K562 (cell line): ENCODE measurements at regions not wholly inside any gene's neighbourhood (a gene's known extent, or its start where the extent isn't known, plus 50 kb on each side); places are given as distances from the start of the nearest gene placed in this dataset.
A peak's percentile ranks its signal among the peaks of the same experiment; 100 is the strongest.

ENCODE experiments used
- ASH1L ChIP-seq: fragments of 450-650 bp; IDR thresholded peaks from 2 replicates; pipeline ENCODE4 v1.6.1; 2018; ENCODE audit warnings: borderline replicate concordance, mild to moderate bottlenecking, low read depth; ENCODE audit not compliant: partially characterized antibody
- ATF2 ChIP-seq: sonication (generic); formaldehyde crosslinking; IDR thresholded peaks from 2 replicates; pipeline ENCODE4 v1.8.1; 2022; ENCODE audit warnings: missing genetic modification reagents
- ATF3 ChIP-seq, 2 experiments: fragments of 450-650 bp in 1 of 2; sonication (generic) in 1 of 2; formaldehyde crosslinking in 1 of 2; IDR thresholded peaks in 1 of 2; conservative IDR thresholded peaks in 1 of 2; 2 replicates each; pipeline versions ENCODE4 v1.6.1 to v1.8.1; 2016 to 2023; ENCODE audit warnings: mild to moderate bottlenecking in 2 of 2, moderate library complexity in 2 of 2, inconsistent platforms in 1 of 2, missing genetic modification reagents in 1 of 2
- E2F6 ChIP-seq, 2 experiments: IDR thresholded peaks; 2 replicates each; pipeline ENCODE4 v1.6.1; 2011; ENCODE audit warnings: borderline replicate concordance in 1 of 2, control low read depth in 1 of 2, low read depth in 1 of 2, low read length in 1 of 2, mild to moderate bottlenecking in 1 of 2, mixed read lengths in 1 of 2, moderate library complexity in 1 of 2; ENCODE audit not compliant: insufficient read depth in 1 of 2, insufficient read length in 1 of 2, poor library complexity in 1 of 2, severe bottlenecking in 1 of 2; ENCODE audit errors: extremely low read depth in 1 of 2
- HNRNPLL ChIP-seq: fragments of 200-400 bp; formaldehyde crosslinking; IDR thresholded peaks from 2 replicates; pipeline ENCODE4 v1.6.1; 2017; ENCODE audit warnings: low read length, low read depth, mild to moderate bottlenecking; ENCODE audit not compliant: poor library complexity, severe bottlenecking
- KHSRP ChIP-seq: fragments of 450-650 bp; IDR thresholded peaks from 2 replicates; pipeline ENCODE4 v1.6.1; 2017
- MCM5 ChIP-seq: fragments of 450-650 bp; IDR thresholded peaks from 2 replicates; pipeline ENCODE4 v1.6.1; 2016; ENCODE audit warnings: low read depth
- MYBL2 ChIP-seq, 2 experiments: fragments of 450-650 bp in 1 of 2; sonication (generic) in 1 of 2; formaldehyde crosslinking in 1 of 2; IDR thresholded peaks; 2 replicates each; pipeline versions ENCODE4 v1.6.1 to v1.8.1; 2017 to 2022; ENCODE audit warnings: borderline replicate concordance in 1 of 2, inconsistent platforms in 1 of 2, low read depth in 1 of 2, mild to moderate bottlenecking in 1 of 2, missing genetic modification reagents in 1 of 2, moderate library complexity in 1 of 2
- NFRKB ChIP-seq: fragments of 450-650 bp; IDR thresholded peaks from 2 replicates; pipeline ENCODE4 v1.6.1; 2016; ENCODE audit warnings: low read depth
- POLR2H ChIP-seq: IDR thresholded peaks from 2 replicates; pipeline ENCODE4 v1.6.1; 2016; ENCODE audit warnings: missing genetic modification characterization, low read depth, mild to moderate bottlenecking, control low read depth, missing compliant biosample characterization, moderate library complexity
- RBBP5 ChIP-seq: fragments of 200-600 bp; sonication (generic); IDR thresholded peaks from 2 replicates; pipeline ENCODE4 v1.6.1; 2012; ENCODE audit warnings: borderline replicate concordance, mild to moderate bottlenecking, low read length, control low read depth, inconsistent platforms; ENCODE audit not compliant: insufficient read depth, poor library complexity, severe bottlenecking
- SMAD1 ChIP-seq: fragments of 150-350 bp; IDR thresholded peaks from 2 replicates; pipeline ENCODE4 v1.6.1; 2014; ENCODE audit warnings: low read length, low read depth; ENCODE audit not compliant: partially characterized antibody
- TARDBP ChIP-seq: fragments of 450-650 bp; IDR thresholded peaks from 2 replicates; pipeline ENCODE4 v1.6.1; 2016
- TGIF2 ChIP-seq: sonication (generic); formaldehyde crosslinking; IDR thresholded peaks from 2 replicates; pipeline ENCODE4 v1.8.1; 2022; ENCODE audit warnings: mild to moderate bottlenecking, missing genetic modification reagents, moderate library complexity
- ZBTB8A ChIP-seq: fragments of 450-650 bp; IDR thresholded peaks from 2 replicates; pipeline ENCODE4 v1.6.1; 2018; ENCODE audit warnings: mild to moderate bottlenecking, moderate library complexity; ENCODE audit not compliant: partially characterized antibody
- ZNF518B ChIP-seq: fragments of 250-450 bp; sonication (Bioruptor Pico); IDR thresholded peaks from 2 replicates; pipeline ENCODE4 v1.5.0; 2021; ENCODE audit warnings: mild to moderate bottlenecking, moderate library complexity
- ZNF740 ChIP-seq, 3 experiments: fragments of 200-800 bp in 1 of 3; sonication (Bioruptor generic) in 1 of 3; sonication (generic) in 1 of 3; formaldehyde crosslinking in 1 of 3; IDR thresholded peaks; 2 replicates each; pipeline versions ENCODE4 v1.6.1 to v1.8.0; 2016 to 2022; ENCODE audit warnings: mild to moderate bottlenecking in 2 of 3, missing compliant biosample characterization in 2 of 3, missing genetic modification characterization in 2 of 3, missing genetic modification reagents in 1 of 3
- ZNF764 ChIP-seq: fragments of 250-450 bp; sonication (Bioruptor Pico); IDR thresholded peaks from 2 replicates; pipeline ENCODE4 v1.4.0; 2020; ENCODE audit warnings: low read depth, mild to moderate bottlenecking, moderate library complexity

- TF ChIP-seq ASH1L (no peak), HNRNPLL (no peak), RBBP5 (no peak), KHSRP (peak; percentile 47; the same call in 1 of the 2 replicates), E2F6 (IDR thresholded peaks at IDR 0.05; ENCODE audit: borderline replicate concordance in 1 of 2, extremely low read depth in 1 of 2, insufficient read depth in 1 of 2, insufficient read length in 1 of 2, low read depth in 1 of 2, low read length in 1 of 2, poor library complexity in 1 of 2, severe bottlenecking in 1 of 2) (no peak), ZNF518B (CRISPR knock-in tag) (no peak), MYBL2 (IDR thresholded peaks at IDR 0.05; ENCODE audit: low read depth) (no peak), MYBL2 (CRISPR knock-in tag; IDR thresholded peaks at IDR 0.05; ENCODE audit: borderline replicate concordance) (no peak), TGIF2 (no peak), SMAD1 (no peak), MCM5 (no peak), ZNF764 (CRISPR knock-in tag) (no peak), ZBTB8A (no peak), ZNF740 (CRISPR knock-in tag; IDR thresholded peaks at IDR 0.05) (0 out of 2 replicates have a peak, but pooled peaks have one; percentile 7), ZNF740 (tag; IDR thresholded peaks at IDR 0.05) (no peak), NFRKB (no peak), ATF3 (IDR thresholded peaks at IDR 0.05) (peak; percentile 67), ATF3 (CRISPR knock-in tag; conservative IDR thresholded peaks at IDR 0.05) (no peak), ATF2 (no peak), TARDBP (0 out of 2 replicates have a peak, but pooled peaks have one; percentile 46), POLR2H (tag) (no peak)
These were observed 66.7 kb upstream of the FAM20C start (continued) for GRCh38 chr7:125661-126060.
